MM.1S (cell line): ENCODE measurements at regions not wholly inside any gene's neighbourhood (a gene's known extent, or its start where the extent isn't known, plus 50 kb on each side); places are given as distances from the start of the nearest gene placed in this dataset.

Source experiments
- DNase-seq: peaks from one replicate; pipeline ENCODE4 v3.0.0-alpha.2; 2015
- H2AFZ ChIP-seq: fragments of 300-600 bp; sonication (generic); 2 replicates; pipeline ENCODE4 v1.6.0; 2016; ENCODE audit warnings: antibody characterized with exemption, low read length
- H3F3A ChIP-seq: fragments of 300-600 bp; sonication (generic); 2 replicates; pipeline ENCODE4 v1.6.1; 2016; ENCODE audit warnings: mild to moderate bottlenecking, antibody characterized with exemption, low read length, moderate library complexity, mixed read lengths; ENCODE audit not compliant: insufficient read depth
- H3K27ac ChIP-seq: fragments of 300-600 bp; sonication (generic); 2 replicates; pipeline ENCODE4 v1.5.1; 2016; ENCODE audit warnings: mild to moderate bottlenecking, low read length
- H3K27me3 ChIP-seq: fragments of 300-600 bp; sonication (generic); replicated peaks from 2 replicates; pipeline ENCODE4 v1.6.0; 2016; ENCODE audit warnings: low read length; ENCODE audit not compliant: insufficient read depth
- H3K36me3 ChIP-seq: fragments of 300-600 bp; sonication (generic); replicated peaks from 2 replicates; pipeline ENCODE4 v1.6.1; 2016; ENCODE audit warnings: mild to moderate bottlenecking, low read length, mixed read lengths; ENCODE audit not compliant: insufficient read depth
- H3K4me1 ChIP-seq: fragments of 300-600 bp; sonication (generic); 2 replicates; pipeline ENCODE4 v1.6.1; 2016; ENCODE audit warnings: low read length, mixed read lengths
- H3K4me2 ChIP-seq: fragments of 300-600 bp; sonication (generic); 2 replicates; pipeline ENCODE4 v1.6.0; 2016; ENCODE audit warnings: low read depth, low read length
- H3K4me3 ChIP-seq: fragments of 300-600 bp; sonication (generic); 2 replicates; pipeline ENCODE4 v1.5.1; 2016; ENCODE audit warnings: low read length, mixed read lengths
- H3K79me2 ChIP-seq: fragments of 300-600 bp; sonication (generic); 2 replicates; pipeline ENCODE4 v1.6.1; 2016; ENCODE audit warnings: mixed run types, low read length, mixed read lengths
- H3K9ac ChIP-seq: fragments of 300-600 bp; sonication (generic); 2 replicates; pipeline ENCODE4 v1.6.1; 2016; ENCODE audit warnings: low read length, mixed read lengths
- H3K9me2 ChIP-seq: fragments of 300-600 bp; sonication (generic); replicated peaks from 2 replicates; pipeline ENCODE4 v1.6.1; 2016; ENCODE audit warnings: mild to moderate bottlenecking, low read length, mixed read lengths; ENCODE audit not compliant: insufficient read depth
- H3K9me3 ChIP-seq: fragments of 300-600 bp; sonication (generic); replicated peaks from 2 replicates; pipeline ENCODE4 v1.6.1; 2016; ENCODE audit warnings: mild to moderate bottlenecking, low read length, mixed read lengths; ENCODE audit not compliant: insufficient read depth
- H4K20me1 ChIP-seq: fragments of 300-600 bp; sonication (generic); 2 replicates; pipeline ENCODE4 v1.6.1; 2016; ENCODE audit warnings: mild to moderate bottlenecking, low read length, moderate library complexity, mixed read lengths; ENCODE audit not compliant: insufficient read depth
- CTCF ChIP-seq: fragments of 300-600 bp; sonication (generic); IDR thresholded peaks from 2 replicates; pipeline ENCODE4 v1.5.1; 2016; ENCODE audit warnings: antibody characterized with exemption, low read length, mixed read lengths
- EZH2 ChIP-seq: fragments of 300-600 bp; sonication (generic); optimal IDR thresholded peaks from 2 replicates; pipeline ENCODE3; 2017; ENCODE audit warnings: low read depth, mild to moderate bottlenecking, antibody characterized with exemption, low read length, mixed read lengths
- EZH2phosphoT487 ChIP-seq: fragments of 300-600 bp; sonication (generic); IDR thresholded peaks from 2 replicates; pipeline ENCODE4 v1.6.1; 2018; ENCODE audit warnings: antibody characterized with exemption, low read length

- DNase-seq, result no peak
- H3K27me3 ChIP-seq, result no peaks in the 10 kb centered on the region
These were observed 65.3 kb downstream of the NKX2-1 start for GRCh38 chr14:36454599-36455240.

GRCh38 chr14:36452860-36453259 is 67.2 kb downstream of the NKX2-1 start:
- H3K27ac ChIP-seq, result no peak overlapping the region
- no peak overlapping the region for H3K4me3 ChIP-seq
- H2AFZ ChIP-seq, result no peak overlapping the region
- DNase-seq, result no peak
- no peaks in the 10 kb centered on the region for H3F3A ChIP-seq
- no peaks in the 10 kb centered on the region for H4K20me1 ChIP-seq
- H3K36me3 ChIP-seq, result no peaks in the 10 kb centered on the region
- H3K9me3 ChIP-seq, result no peaks in the 10 kb centered on the region
- no peaks in the 10 kb centered on the region for H3K4me1 ChIP-seq
- H3K4me2 ChIP-seq, result no peak overlapping the region
- H3K9ac ChIP-seq, result no peak overlapping the region
- H3K79me2 ChIP-seq, result no peaks in the 10 kb centered on the region
- H3K9me2 ChIP-seq, result no peaks in the 10 kb centered on the region
- no peaks in the 10 kb centered on the region for H3K27me3 ChIP-seq
- TF ChIP-seq EZH2 (no peak), CTCF (no peak), EZH2phosphoT487 (no peak)

More at GRCh38 chr14:36454599-36455240, 65.3 kb downstream of the NKX2-1 start:
- Histone ChIP-seq H3K4me2 (no peak overlapping the region), H3K9me3 (no peaks in the 10 kb centered on the region), H3K9me2 (no peaks in the 10 kb centered on the region), H3K4me3 (no peak overlapping the region), H4K20me1 (no peaks in the 10 kb centered on the region), H3K79me2 (no peaks in the 10 kb centered on the region), H3K9ac (no peak overlapping the region), H3K4me1 (no peaks in the 10 kb centered on the region), H2AFZ (no peak overlapping the region), H3F3A (no peaks in the 10 kb centered on the region), H3K36me3 (no peaks in the 10 kb centered on the region), H3K27ac (no peak overlapping the region)
- TF ChIP-seq CTCF (no peak), EZH2phosphoT487 (no peak), EZH2 (no peak)

- no peaks in the 10 kb centered on the region for H3K79me2 ChIP-seq
- no peaks in the 10 kb centered on the region for H4K20me1 ChIP-seq
- no peak overlapping the region for H2AFZ ChIP-seq
- no peak overlapping the region for H3K4me2 ChIP-seq
- H3K4me3 ChIP-seq, result no peak overlapping the region
- TF ChIP-seq EZH2 (no peak), EZH2phosphoT487 (no peak), CTCF (no peak)
- H3K4me1 ChIP-seq, result no peaks in the 10 kb centered on the region
- no peak overlapping the region for H3K27ac ChIP-seq
- no peaks in the 10 kb centered on the region for H3F3A ChIP-seq
- no peaks in the 10 kb centered on the region for H3K36me3 ChIP-seq
- no peak overlapping the region for H3K9ac ChIP-seq
- H3K27me3 ChIP-seq, result no peaks in the 10 kb centered on the region
- no peak for DNase-seq
- no peaks in the 10 kb centered on the region for H3K9me3 ChIP-seq
- no peaks in the 10 kb centered on the region for H3K9me2 ChIP-seq
These were observed 68.5 kb downstream of the NKX2-1 start for GRCh38 chr14:36451310-36452065.
